SK-N-SH (cell line): ENCODE measurements at regions not wholly inside any gene's neighbourhood (a gene's known extent, or its start where the extent isn't known, plus 50 kb on each side); places are given as distances from the start of the nearest gene placed in this dataset.

Experiments
- CTCF ChIA-PET: fragments of 300-600, 350-600 bp; formaldehyde crosslinking; extraction: SDS; loops from one replicate; lab custom pipeline; 2021; lab: Yijun Ruan, JAX
- POLR2A ChIA-PET: fragments of 350-600 bp; sonication (Branson Sonifier 250); formaldehyde crosslinking; extraction: SDS; loops from one replicate; lab custom pipeline; 2020; ENCODE audit warnings: antibody characterized with exemption, inconsistent platforms; lab: Yijun Ruan, JAX
- DNase-seq: peaks from one replicate; pipeline ENCODE4 v3.0.0; 2012
- H2AFZ ChIP-seq: fragments of 200-600 bp; sonication (generic); 2 replicates; pipeline ENCODE4 v1.8.1; 2016; ENCODE audit warnings: antibody characterized with exemption, mild to moderate bottlenecking, low read depth
- H3F3A ChIP-seq: fragments of 200-600 bp; sonication (generic); replicated peaks from 2 replicates; pipeline ENCODE3; 2016; ENCODE audit warnings: antibody characterized with exemption, mild to moderate bottlenecking; ENCODE audit not compliant: insufficient read depth
- H3K27ac ChIP-seq, 2 experiments: fragments of 200-500 bp in 1 of 2; fragments of 200-600 bp in 1 of 2; sonication (Bioruptor generic) in 1 of 2; sonication (generic), shearing (Covaris generic) in 1 of 2; 2 replicates each; pipeline versions ENCODE4 v1.5.1 to v1.6.1; 2014 to 2016; ENCODE audit warnings: low read depth in 2 of 2, inconsistent platforms in 1 of 2, low read length in 1 of 2, mild to moderate bottlenecking in 1 of 2, mixed read lengths in 1 of 2
- H3K27me3 ChIP-seq: fragments of 200-600 bp; sonication (generic), shearing (Covaris generic); 2 replicates; pipeline ENCODE4 v1.6.1; 2016; ENCODE audit warnings: mixed run types; ENCODE audit not compliant: insufficient read depth
- H3K36me3 ChIP-seq, 2 experiments: fragments of 200-500 bp in 1 of 2; fragments of 200-600 bp in 1 of 2; sonication (Bioruptor generic) in 1 of 2; sonication (generic) in 1 of 2; replicated peaks in 1 of 2; 2 replicates each; pipeline versions ENCODE3 to v1.5.1; 2014 to 2016; ENCODE audit warnings: low read length in 1 of 2, mild to moderate bottlenecking in 1 of 2; ENCODE audit not compliant: insufficient read depth in 2 of 2, control insufficient read depth in 1 of 2
- H3K4me1 ChIP-seq, 2 experiments: fragments of 200-500 bp in 1 of 2; fragments of 200-600 bp in 1 of 2; sonication (Bioruptor generic) in 1 of 2; sonication (generic), shearing (Covaris generic) in 1 of 2; 2 replicates each; pipeline versions ENCODE4 v1.5.1 to v1.6.1; 2014 to 2016; ENCODE audit warnings: low read depth in 1 of 2, low read length in 1 of 2, mixed run types in 1 of 2; ENCODE audit not compliant: insufficient read depth in 2 of 2, control insufficient read depth in 1 of 2
- H3K4me2 ChIP-seq: fragments of 200-600 bp; sonication (generic), shearing (Covaris generic); 2 replicates; pipeline ENCODE4 v1.6.1; 2017; ENCODE audit warnings: mixed run types
- H3K4me3 ChIP-seq, 2 experiments: fragments of 200-500 bp in 1 of 2; fragments of 200-600 bp in 1 of 2; sonication (Bioruptor generic) in 1 of 2; sonication (generic), shearing (Covaris generic) in 1 of 2; 2 replicates each; pipeline versions ENCODE4 v1.5.1 to v1.8.1; 2014 to 2016; ENCODE audit warnings: low read depth in 2 of 2, inconsistent platforms in 1 of 2, low read length in 1 of 2, mild to moderate bottlenecking in 1 of 2, mixed read lengths in 1 of 2, moderate library complexity in 1 of 2
- H3K79me2 ChIP-seq: fragments of 200-600 bp; sonication (generic); 2 replicates; pipeline ENCODE4 v1.8.1; 2017; ENCODE audit warnings: mild to moderate bottlenecking; ENCODE audit not compliant: insufficient read depth
- H3K9ac ChIP-seq: fragments of 200-600 bp; sonication (generic); 2 replicates; pipeline ENCODE4 v1.6.1; 2017; ENCODE audit warnings: mixed run types
- H3K9me2 ChIP-seq: fragments of 200-600 bp; sonication (generic); 2 replicates; pipeline ENCODE4 v1.6.1; 2017; ENCODE audit warnings: mixed run types
- H3K9me3 ChIP-seq: fragments of 200-600 bp; sonication (generic); 2 replicates; pipeline ENCODE4 v1.6.1; 2017; ENCODE audit warnings: mixed run types, mild to moderate bottlenecking, moderate library complexity
- H4K20me1 ChIP-seq: fragments of 200-600 bp; sonication (generic); 2 replicates; pipeline ENCODE4 v1.6.1; 2017; ENCODE audit warnings: mild to moderate bottlenecking, mixed run types; ENCODE audit not compliant: insufficient read depth
- ELF1 ChIP-seq: IDR thresholded peaks from 2 replicates; pipeline ENCODE4 v1.4.0; 2012
- EP300 ChIP-seq, 2 experiments: IDR thresholded peaks; 2 replicates each; pipeline versions ENCODE4 v1.4.0 to v1.6.1; 2012; ENCODE audit warnings: borderline replicate concordance in 1 of 2, low read depth in 1 of 2, low read length in 1 of 2
- EZH2phosphoT487 ChIP-seq: fragments of 200-600 bp; sonication (generic); IDR thresholded peaks from 2 replicates; pipeline ENCODE4 v1.6.1; 2017; ENCODE audit warnings: low read depth, mixed run types, mild to moderate bottlenecking, antibody characterized with exemption, moderate library complexity, borderline replicate concordance
- FOSL2 ChIP-seq: IDR thresholded peaks from 2 replicates; pipeline ENCODE4 v1.4.0; 2012; ENCODE audit warnings: low read depth, mild to moderate bottlenecking, moderate library complexity, borderline replicate concordance
- FOXJ3 ChIP-seq: sonication (generic); formaldehyde crosslinking; IDR thresholded peaks from 2 replicates; pipeline ENCODE4 v1.5.1; 2020; ENCODE audit warnings: mild to moderate bottlenecking, missing genetic modification reagents
- FOXM1 ChIP-seq: IDR thresholded peaks from 2 replicates; pipeline ENCODE4 v1.4.0; 2012; ENCODE audit warnings: low read depth, mild to moderate bottlenecking
- GABPA ChIP-seq: IDR thresholded peaks from 2 replicates; pipeline ENCODE4 v1.4.0; 2012; ENCODE audit warnings: low read depth, mild to moderate bottlenecking
- GATA2 ChIP-seq: sonication (generic); formaldehyde crosslinking; IDR thresholded peaks from 2 replicates; pipeline ENCODE4 v1.5.0; 2020; ENCODE audit warnings: mild to moderate bottlenecking, missing genetic modification reagents
- JUND ChIP-seq: IDR thresholded peaks from 2 replicates; pipeline ENCODE4 v1.4.0; 2012
- MEF2A ChIP-seq: IDR thresholded peaks from 2 replicates; pipeline ENCODE4 v1.4.0; 2012; ENCODE audit warnings: low read depth, borderline replicate concordance
- NFIC ChIP-seq: IDR thresholded peaks from 2 replicates; pipeline ENCODE4 v1.4.0; 2012; ENCODE audit warnings: borderline replicate concordance
- NRF1 ChIP-seq: IDR thresholded peaks from 2 replicates; pipeline ENCODE4 v1.6.1; 2012; ENCODE audit warnings: low read depth, mild to moderate bottlenecking, low read length
- RAD21 ChIP-seq: IDR thresholded peaks from 2 replicates; pipeline ENCODE4 v1.6.1; 2012; ENCODE audit warnings: mild to moderate bottlenecking, low read length
- RCOR1 ChIP-seq: fragments of 150-350 bp; IDR thresholded peaks from 2 replicates; pipeline ENCODE4 v1.6.1; 2017; ENCODE audit warnings: antibody characterized with exemption, low read length
- RFX5 ChIP-seq: IDR thresholded peaks from 2 replicates; pipeline ENCODE4 v1.6.1; 2012; ENCODE audit warnings: mild to moderate bottlenecking, improper control_type of control experiment, low read length
- RXRA ChIP-seq: IDR thresholded peaks from 2 replicates; pipeline ENCODE4 v1.4.0; 2012; ENCODE audit warnings: low read depth, mild to moderate bottlenecking, borderline replicate concordance
- SIN3A ChIP-seq: IDR thresholded peaks from 2 replicates; pipeline ENCODE4 v1.6.1; 2012; ENCODE audit warnings: low read depth, mild to moderate bottlenecking, low read length, moderate library complexity, borderline replicate concordance
- TAF1 ChIP-seq: IDR thresholded peaks from 2 replicates; pipeline ENCODE4 v1.6.1; 2012; ENCODE audit warnings: low read depth, mild to moderate bottlenecking, low read length, moderate library complexity, borderline replicate concordance
- TCF12 ChIP-seq: IDR thresholded peaks from 2 replicates; pipeline ENCODE4 v1.4.0; 2012
- YY1 ChIP-seq: IDR thresholded peaks from 2 replicates; pipeline ENCODE4 v1.4.0; 2012; ENCODE audit warnings: low read depth, mild to moderate bottlenecking
- WGBS: methylation state at CpG from one replicate; pipeline ENCODE4 v1.1.6; 2017; ENCODE audit warnings: low lambda C conversion rate; 5-methylcytosine and 5-hydroxymethylcytosine counted together
- TF ChIP-seq, protein P1 (sequence below): fragments of 150-350 bp; IDR thresholded peaks from 2 replicates; pipeline ENCODE4 v1.6.1; 2017; ENCODE audit warnings: antibody characterized with exemption, low read length, low read depth, borderline replicate concordance
- TF ChIP-seq, protein P2 (sequence below): IDR thresholded peaks from 2 replicates; pipeline ENCODE4 v1.6.1; 2012; ENCODE audit warnings: mild to moderate bottlenecking, low read depth, low read length, moderate library complexity
- TF ChIP-seq, protein P3 (sequence below): IDR thresholded peaks from 2 replicates; pipeline ENCODE4 v1.4.0; 2012; ENCODE audit warnings: low read depth
- TF ChIP-seq, protein P4 (sequence below): IDR thresholded peaks from 2 replicates; pipeline ENCODE4 v1.4.0; 2012; ENCODE audit warnings: low read depth, borderline replicate concordance
- TF ChIP-seq, protein P5 (sequence below): fragments of 200-600 bp; sonication (generic); IDR thresholded peaks from 2 replicates; pipeline ENCODE4 v1.6.1; 2017; ENCODE audit warnings: antibody characterized with exemption, mild to moderate bottlenecking, moderate library complexity
- TF ChIP-seq, protein P6 (sequence below): IDR thresholded peaks from 2 replicates; pipeline ENCODE4; 2012

DNA sequence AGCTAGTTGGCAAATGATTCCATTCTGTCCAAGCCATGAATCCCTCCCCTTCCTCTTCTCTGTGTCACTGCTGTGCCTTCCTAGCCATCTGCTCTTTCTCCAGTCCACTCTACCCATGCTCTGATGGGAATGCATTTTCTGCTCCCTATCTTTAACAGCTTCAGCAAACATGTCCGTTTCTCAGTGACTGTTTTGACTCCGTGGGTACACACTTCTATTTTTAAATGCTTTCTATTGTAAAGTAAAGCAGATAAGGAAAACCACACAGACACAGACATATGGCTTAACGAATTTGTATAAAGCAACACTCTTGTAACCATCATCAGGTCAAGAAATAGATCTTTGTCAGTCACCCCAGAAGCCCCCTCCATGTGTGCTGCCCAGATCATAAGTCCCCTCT is 72.4 kb upstream of the KLHL13 start:
- ChIA-PET POLR2A (interaction anchor here (1.0 to 2.2 kb wide), 3 partner anchors 23 to 73 kb away, joined by 3 to 7 read pairs (median 5); partner anchors contain the start of gene KLHL13), CTCF (interaction anchor here (1.0 to 1.3 kb wide), 2 partner anchors 12 to 23 kb away, joined by 3 to 4 read pairs; no protein-coding TSS in a partner anchor)
- WGBS = 6% methylated on average over 3 of the region's 3 CpGs
- Histone ChIP-seq H3K4me1 (peaks cover 0 to 9% of the 10 kb centered on the region in 2 experiments; a peak in 2 of 4 replicates), H3K36me3 (no peaks in the 10 kb centered on the region), H3K9me2 (no peaks in the 10 kb centered on the region), H3K27me3 (no peaks in the 10 kb centered on the region), H3F3A (no peaks in the 10 kb centered on the region), H3K27ac (peak overlapping the region; percentile 51 to 83; a peak in 3 of 4 replicates), H3K9me3 (no peaks in the 10 kb centered on the region), H3K4me3 (no peak overlapping the region), H3K79me2 (no peaks in the 10 kb centered on the region), H4K20me1 (no peaks in the 10 kb centered on the region), H3K9ac (no peak overlapping the region), H3K4me2 (no peak overlapping the region), H2AFZ (no peak overlapping the region)
- DNase-seq = peak; percentile 46
- TF ChIP-seq, protein P1, sequence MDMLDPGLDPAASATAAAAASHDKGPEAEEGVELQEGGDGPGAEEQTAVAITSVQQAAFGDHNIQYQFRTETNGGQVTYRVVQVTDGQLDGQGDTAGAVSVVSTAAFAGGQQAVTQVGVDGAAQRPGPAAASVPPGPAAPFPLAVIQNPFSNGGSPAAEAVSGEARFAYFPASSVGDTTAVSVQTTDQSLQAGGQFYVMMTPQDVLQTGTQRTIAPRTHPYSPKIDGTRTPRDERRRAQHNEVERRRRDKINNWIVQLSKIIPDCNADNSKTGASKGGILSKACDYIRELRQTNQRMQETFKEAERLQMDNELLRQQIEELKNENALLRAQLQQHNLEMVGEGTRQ = no peak
- TF ChIP-seq NFIC (no peak), FOXJ3 (CRISPR knock-in tag) (no peak), RFX5 (no peak), YY1 (no peak), GATA2 (CRISPR knock-in tag) (peak; percentile 35; the same call in 1 of the 2 replicates), FOXM1 (no peak), EP300 (IDR thresholded peaks at IDR 0.05; ENCODE audit: borderline replicate concordance in 1 of 2, low read depth in 1 of 2, low read length in 1 of 2) (no peak), ELF1 (no peak), TCF12 (peak; percentile 55), SIN3A (no peak), TAF1 (no peak), MEF2A (no peak), RCOR1 (no peak), RAD21 (no peak), FOSL2 (no peak), EZH2phosphoT487 (no peak), RXRA (no peak), NRF1 (no peak), GABPA (no peak), JUND (no peak)
- TF ChIP-seq, protein P2, sequence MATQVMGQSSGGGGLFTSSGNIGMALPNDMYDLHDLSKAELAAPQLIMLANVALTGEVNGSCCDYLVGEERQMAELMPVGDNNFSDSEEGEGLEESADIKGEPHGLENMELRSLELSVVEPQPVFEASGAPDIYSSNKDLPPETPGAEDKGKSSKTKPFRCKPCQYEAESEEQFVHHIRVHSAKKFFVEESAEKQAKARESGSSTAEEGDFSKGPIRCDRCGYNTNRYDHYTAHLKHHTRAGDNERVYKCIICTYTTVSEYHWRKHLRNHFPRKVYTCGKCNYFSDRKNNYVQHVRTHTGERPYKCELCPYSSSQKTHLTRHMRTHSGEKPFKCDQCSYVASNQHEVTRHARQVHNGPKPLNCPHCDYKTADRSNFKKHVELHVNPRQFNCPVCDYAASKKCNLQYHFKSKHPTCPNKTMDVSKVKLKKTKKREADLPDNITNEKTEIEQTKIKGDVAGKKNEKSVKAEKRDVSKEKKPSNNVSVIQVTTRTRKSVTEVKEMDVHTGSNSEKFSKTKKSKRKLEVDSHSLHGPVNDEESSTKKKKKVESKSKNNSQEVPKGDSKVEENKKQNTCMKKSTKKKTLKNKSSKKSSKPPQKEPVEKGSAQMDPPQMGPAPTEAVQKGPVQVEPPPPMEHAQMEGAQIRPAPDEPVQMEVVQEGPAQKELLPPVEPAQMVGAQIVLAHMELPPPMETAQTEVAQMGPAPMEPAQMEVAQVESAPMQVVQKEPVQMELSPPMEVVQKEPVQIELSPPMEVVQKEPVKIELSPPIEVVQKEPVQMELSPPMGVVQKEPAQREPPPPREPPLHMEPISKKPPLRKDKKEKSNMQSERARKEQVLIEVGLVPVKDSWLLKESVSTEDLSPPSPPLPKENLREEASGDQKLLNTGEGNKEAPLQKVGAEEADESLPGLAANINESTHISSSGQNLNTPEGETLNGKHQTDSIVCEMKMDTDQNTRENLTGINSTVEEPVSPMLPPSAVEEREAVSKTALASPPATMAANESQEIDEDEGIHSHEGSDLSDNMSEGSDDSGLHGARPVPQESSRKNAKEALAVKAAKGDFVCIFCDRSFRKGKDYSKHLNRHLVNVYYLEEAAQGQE = no peak
- TF ChIP-seq, protein P3, sequence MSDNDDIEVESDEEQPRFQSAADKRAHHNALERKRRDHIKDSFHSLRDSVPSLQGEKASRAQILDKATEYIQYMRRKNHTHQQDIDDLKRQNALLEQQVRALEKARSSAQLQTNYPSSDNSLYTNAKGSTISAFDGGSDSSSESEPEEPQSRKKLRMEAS = no peak
- TF ChIP-seq, protein P4, sequence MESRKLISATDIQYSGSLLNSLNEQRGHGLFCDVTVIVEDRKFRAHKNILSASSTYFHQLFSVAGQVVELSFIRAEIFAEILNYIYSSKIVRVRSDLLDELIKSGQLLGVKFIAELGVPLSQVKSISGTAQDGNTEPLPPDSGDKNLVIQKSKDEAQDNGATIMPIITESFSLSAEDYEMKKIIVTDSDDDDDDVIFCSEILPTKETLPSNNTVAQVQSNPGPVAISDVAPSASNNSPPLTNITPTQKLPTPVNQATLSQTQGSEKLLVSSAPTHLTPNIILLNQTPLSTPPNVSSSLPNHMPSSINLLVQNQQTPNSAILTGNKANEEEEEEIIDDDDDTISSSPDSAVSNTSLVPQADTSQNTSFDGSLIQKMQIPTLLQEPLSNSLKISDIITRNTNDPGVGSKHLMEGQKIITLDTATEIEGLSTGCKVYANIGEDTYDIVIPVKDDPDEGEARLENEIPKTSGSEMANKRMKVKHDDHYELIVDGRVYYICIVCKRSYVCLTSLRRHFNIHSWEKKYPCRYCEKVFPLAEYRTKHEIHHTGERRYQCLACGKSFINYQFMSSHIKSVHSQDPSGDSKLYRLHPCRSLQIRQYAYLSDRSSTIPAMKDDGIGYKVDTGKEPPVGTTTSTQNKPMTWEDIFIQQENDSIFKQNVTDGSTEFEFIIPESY = no peak
- TF ChIP-seq, protein P5, sequence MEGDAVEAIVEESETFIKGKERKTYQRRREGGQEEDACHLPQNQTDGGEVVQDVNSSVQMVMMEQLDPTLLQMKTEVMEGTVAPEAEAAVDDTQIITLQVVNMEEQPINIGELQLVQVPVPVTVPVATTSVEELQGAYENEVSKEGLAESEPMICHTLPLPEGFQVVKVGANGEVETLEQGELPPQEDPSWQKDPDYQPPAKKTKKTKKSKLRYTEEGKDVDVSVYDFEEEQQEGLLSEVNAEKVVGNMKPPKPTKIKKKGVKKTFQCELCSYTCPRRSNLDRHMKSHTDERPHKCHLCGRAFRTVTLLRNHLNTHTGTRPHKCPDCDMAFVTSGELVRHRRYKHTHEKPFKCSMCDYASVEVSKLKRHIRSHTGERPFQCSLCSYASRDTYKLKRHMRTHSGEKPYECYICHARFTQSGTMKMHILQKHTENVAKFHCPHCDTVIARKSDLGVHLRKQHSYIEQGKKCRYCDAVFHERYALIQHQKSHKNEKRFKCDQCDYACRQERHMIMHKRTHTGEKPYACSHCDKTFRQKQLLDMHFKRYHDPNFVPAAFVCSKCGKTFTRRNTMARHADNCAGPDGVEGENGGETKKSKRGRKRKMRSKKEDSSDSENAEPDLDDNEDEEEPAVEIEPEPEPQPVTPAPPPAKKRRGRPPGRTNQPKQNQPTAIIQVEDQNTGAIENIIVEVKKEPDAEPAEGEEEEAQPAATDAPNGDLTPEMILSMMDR = no peak
- TF ChIP-seq, protein P6, sequence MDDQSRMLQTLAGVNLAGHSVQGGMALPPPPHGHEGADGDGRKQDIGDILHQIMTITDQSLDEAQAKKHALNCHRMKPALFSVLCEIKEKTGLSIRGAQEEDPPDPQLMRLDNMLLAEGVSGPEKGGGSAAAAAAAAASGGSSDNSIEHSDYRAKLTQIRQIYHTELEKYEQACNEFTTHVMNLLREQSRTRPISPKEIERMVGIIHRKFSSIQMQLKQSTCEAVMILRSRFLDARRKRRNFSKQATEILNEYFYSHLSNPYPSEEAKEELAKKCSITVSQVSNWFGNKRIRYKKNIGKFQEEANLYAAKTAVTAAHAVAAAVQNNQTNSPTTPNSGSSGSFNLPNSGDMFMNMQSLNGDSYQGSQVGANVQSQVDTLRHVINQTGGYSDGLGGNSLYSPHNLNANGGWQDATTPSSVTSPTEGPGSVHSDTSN = no peak
